NOMO-1 treated with dmso at 0.1 percent for 144 hours (cell line): ENCODE measurements at regions not wholly inside any gene's neighbourhood (a gene's known extent, or its start where the extent isn't known, plus 50 kb on each side); places are given as distances from the start of the nearest gene placed in this dataset.
"Not testable (repeated sequence)": the region's sequence is repeated elsewhere in the genome, so short reads cannot be mapped to it uniquely, and the experiment has no call there.

Experiments used
- DNase-seq: peaks from one replicate; lab custom pipeline; 2025; ENCODE audit not compliant: unreplicated experiment; lab: John Stamatoyannopoulos, UW

DNA sequence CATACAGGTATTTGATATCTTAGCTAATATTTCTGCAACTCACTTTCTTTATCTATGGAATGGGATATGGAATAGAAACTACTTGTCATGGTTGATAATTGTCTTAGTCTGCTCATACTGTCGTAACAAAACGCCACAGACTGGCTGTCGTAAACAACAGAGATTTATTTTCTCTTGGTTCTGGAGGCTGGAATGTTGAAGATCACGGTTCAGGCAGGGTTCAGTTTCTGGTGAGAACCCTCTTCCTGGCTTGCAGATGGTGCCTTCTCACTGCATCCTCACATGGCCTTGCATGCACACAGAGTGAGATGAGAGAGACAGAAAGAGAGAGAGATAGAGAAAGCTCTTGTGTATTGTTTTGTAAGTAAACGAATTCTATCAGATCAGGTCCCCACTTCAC, 332.7 kb upstream of the MAGI2 start:
- DNase-seq = no peak

DNA sequence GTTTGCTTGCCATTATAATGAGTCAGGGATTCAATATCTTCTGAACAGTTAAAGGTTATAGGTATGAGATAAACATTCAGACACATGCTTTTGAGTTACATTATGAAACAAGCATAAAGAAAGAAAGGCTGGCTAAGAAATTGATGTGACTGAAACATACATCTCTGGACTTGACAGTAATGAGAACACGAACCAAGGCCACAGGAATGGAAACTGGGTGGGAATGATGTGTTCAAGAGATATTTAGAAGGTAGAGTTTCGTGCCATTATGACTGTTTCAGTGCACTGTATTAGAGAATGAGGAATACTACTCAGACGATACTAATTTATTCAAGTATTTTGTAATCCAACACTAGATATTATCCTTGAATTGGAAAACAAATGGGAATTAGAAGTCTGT, 332.1 kb upstream of the MAGI2 start:
- no peak for DNase-seq

DNA sequence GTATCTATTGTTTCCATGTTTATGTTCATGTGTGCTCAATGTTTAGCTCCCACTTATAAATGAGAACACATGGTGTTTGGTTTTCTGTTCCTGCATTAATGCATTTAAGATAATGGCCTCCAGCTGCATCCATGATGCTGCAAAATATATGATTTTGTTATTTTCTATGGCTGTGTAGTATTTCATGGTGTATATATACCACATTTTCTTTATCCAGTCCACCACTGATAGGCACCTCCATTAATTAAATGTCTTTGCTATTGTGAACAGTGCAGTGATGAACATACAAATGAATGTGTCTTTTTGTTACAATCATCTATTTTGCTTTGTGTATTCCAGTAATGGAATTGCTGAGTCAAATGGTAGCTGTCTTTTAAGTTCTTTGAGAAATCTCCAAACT, 329.4 kb upstream of the MAGI2 start:
- no peak for DNase-seq

DNA sequence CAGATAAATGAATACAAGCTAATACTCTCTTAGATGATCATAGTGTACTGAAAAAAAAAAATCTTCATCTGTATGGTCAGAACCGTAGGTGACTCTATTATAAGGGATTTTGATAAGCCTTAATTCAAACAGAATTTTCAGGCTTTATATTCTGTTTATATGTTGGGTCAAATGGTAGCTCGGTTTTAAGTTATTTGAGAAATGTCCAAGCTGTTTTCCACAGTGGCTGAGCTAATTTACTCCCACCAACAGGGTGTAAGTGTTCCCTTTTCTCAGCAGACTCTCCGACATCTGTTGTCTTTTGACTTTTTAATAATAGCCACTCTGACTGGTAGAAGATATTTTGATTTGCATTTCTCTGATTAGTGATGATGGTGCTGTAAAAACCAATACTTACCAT, 328.8 kb upstream of the MAGI2 start:
- no peak for DNase-seq

DNA sequence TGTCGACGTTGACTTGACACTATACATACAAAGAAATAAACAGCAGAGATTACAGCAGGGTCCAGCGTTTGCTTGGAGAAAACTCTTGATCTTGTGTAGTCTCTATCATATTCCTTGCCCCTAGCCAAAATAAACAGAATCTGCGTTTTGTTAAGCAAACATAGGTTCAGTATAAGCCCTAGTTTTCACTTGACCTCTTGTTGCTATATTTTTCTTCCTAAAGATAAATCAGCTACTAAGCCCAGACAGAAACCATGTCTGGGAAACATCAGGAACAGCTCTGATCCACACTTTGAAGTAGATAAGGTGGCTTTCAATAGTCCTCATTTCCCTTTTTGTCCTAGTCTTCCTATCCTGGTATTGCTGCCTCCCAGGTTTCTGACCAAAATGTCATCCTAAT, 328.2 kb upstream of the MAGI2 start:
- DNase-seq = no peak

DNA sequence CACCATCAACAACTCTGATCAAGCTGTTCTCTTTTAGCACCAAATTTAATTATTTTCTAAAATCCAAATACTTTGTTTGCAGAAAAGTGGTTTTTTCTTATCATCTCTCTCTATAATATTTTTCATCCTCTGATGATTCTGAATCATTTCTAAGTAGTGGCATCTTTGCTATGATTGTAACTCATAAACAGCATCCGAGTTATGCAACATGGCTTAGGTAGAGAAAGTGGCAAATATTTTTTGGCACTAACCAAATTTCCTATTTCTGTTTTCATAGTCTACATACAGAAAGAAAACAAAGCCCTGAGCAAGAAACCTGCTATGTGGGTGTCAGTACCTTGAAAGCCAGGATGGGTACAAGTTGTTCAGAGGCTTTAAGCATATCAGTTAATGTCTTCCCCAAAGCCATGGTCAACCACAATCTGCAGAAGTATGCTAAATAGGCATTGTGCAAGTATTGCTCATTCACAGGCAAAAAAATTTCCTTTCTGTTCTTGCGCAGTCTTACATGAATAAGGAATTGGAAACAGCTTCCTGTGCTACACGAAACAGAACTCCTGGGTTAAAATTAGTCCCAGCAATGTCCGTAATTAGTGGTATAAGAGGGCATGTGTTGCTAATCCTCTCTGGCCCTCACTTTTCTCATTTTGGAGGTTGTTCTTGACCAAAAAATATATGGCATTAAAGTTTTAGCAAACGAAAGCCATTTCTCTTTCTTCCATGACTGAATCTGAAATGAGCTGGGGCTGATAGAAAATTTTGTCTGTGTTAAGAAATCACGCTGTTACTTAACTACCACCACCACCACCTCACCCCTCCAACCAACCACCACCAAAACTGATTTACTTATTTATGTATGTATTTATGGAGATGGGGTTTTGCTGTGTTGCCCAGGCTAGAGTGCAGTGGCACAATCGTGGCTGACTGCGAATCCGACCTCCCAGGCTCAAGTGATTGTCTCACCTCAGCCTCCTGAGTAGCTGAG, 325.6 kb upstream of the MAGI2 start:
- DNase-seq = peak; percentile 99

DNA sequence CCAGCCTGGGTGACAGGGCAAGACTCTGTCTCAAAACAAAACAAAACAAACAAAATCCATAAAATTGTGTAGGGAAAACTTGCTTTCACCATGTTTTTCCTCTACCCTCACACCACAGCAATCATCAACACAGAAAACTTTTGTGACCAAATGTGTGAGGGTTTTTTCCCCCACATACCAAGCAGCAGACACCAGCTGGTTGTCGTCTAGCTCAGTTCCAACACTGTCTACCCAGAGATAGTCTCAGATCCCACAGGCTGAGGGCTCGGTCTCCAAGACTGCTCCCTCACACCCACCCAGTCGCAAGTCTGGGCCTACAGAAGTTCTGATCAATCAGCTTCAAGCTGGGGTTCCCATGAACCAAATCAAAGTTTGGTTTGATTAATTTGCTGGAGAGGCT, 322.4 kb upstream of the MAGI2 start:
- DNase-seq = no peak

DNA sequence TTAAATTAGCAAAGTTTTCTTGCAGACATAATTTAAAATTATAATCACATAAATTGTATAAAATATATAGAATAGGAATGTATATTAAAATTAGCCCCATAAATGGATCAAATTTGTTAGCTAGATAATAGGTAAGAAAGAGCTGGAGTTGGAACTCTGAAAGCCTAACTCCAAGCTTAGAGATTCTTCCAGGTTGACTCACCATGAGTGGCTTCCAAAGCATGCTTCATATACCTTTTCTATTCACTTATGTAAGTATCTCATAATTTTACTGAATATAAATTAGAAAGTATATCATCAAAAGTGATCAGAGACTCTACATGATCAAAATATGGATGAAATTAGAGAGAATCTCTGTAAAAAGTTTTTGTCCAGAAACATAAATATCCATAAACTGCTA, 320.7 kb upstream of the MAGI2 start:
- DNase-seq = no peak

DNA sequence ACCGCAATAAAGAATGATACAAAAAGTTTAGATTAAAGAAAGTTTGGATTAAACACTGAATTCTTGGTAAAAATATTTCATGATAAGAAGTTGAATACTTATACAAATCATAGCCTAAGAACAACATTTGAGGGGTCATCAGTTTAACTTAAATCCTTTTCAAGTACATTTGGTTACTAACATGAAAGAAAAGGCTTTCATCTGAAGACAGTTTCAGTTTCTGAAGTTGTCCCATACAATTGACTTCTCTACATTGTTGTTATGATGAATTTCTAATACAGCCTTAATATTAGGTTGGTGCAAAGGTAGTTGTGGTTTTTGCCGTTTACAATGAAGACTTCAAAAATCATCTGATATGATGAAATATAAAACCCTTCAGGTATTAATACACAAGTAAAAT, 317.5 kb upstream of the MAGI2 start:
- DNase-seq = no peak

DNA sequence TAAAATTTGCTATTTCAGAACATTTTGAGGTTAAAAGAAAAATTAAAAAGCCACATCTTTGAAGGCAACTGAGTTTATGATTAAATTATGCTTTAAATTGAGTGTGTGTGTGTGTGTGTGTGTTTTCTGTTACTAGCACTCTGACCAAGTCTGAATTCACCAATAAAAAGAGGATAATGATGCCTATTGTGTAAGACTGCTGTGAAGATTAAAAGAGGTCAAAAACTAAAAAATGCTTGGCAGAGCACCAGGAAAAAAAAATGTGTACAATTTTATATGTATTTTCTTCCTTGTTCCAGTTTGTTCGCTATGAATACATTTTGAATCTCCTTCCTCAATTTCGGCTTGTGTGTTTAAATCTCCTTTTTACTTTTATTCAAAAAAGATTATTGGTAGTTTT, 316.6 kb upstream of the MAGI2 start:
- no peak for DNase-seq

DNA sequence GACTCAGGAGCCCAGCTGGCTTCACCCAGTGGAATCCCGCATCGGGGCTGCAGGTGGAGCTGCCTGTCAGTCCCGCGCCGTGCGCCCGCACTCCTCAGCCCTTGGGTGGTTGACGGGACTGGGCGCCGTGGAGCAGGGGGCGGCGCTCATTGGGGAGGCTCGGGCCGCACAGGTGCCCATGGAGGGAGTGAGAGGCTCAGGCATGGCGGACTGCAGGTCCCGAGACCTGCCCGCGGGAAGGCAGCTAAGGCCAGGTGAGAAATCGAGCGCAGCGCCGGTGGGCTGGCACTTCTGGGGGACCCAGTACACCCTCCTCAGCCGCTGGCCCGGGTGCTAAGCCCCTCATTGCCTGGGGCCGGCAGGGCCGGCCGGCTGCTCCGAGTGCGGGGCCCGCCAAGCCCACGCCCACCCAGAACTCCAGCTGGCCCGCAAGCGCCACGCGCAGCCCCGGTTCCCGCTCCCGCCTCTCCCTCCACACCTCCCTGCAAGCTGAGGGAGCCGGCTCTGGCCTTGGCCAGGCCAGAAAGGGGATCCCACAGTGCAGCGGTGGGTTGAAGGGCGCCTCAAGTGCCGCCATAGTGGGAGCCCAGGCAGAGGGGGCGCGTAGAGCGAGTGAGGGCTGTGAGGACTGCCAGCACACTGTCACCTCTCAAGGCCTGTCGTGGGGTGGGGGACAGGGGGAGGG, 314.6 kb upstream of the MAGI2 start:
- not testable (repeated sequence) for DNase-seq

DNA sequence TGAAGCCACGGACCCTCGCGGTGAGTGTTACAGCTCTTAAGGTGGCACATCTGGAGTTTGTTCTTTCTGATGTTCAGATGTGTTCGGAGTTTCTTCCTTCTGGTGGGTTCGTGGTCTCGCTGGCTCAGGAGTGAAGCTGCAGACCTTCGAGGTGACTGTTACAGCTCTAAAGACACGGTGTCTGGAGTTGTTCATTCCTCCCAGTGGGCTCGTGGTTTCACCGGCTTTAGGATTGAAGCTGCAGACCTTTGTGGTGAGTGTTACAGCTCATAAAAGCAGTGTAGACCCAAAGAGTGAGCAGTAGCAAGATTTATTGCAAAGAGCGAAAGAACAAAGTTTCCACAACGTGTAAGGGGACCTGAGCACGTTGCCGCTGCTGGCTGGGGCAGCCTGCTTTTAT, 313.7 kb upstream of the MAGI2 start:
- DNase-seq = not testable (repeated sequence)

DNA sequence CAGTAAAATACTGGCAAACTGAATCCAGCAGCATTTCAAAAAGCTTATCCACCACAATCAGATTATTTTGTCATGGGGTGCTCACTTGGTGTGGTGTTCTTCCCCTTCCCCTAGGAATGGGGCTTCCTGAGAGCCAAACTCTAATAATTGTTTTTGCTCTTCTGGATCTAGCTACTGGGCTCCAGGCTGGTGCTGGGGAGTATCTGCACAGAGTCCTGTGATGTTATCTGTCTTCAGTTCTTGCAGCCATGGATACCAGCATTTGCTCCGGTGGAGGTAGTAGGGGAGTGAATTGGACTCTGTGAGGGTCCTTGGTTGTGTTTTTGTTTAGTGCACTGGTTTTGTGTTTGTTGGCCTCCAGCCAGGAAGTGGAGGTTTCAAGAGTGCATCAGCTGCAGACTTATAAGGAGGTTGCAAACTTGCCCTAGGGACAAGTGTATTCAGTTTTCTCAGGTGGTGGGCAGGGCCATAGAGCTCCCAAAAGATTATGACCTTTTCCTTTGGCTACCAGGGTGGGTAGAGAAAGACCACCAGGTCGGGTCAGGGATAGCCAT, 308.5 kb upstream of the MAGI2 start:
- no peak for DNase-seq

DNA sequence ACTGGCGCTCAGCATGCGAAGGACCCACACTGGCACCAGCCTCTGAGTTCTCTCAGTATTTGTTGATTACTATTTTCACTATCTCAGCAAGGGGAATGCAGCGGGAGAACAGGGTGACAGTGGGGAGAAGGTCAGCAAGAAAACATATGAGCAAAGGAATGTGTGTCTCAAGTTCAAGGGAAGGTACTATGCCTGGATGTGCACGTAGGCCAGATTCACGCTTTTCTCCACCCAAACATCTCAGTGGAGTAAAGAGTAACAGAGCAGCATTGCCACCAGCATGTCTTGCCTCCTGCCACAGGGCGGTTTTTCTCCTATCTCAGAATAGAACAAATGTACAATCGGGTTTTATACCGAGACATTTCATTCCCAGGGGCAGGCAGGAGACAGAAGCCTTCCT, 297.5 kb upstream of the MAGI2 start:
- DNase-seq = not testable (repeated sequence)

DNA sequence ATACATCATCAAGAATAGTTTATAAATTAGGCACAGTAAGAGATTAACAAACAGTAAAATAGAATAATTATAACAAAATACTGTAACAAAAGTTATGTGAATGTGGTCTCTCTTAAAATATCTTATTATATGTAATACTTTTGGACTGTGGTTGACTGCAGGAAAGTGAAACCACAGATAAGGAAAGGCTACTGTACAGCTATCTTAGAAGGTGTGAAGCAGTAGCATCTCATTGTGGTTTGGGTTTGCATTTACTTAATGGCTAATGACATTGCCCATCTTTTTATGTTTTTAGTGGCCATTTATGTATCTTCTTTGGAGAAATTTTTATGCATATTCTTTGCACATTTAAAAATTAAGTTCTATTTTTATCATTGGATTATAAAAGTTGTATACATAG, 296.4 kb upstream of the MAGI2 start:
- DNase-seq = no peak

DNA sequence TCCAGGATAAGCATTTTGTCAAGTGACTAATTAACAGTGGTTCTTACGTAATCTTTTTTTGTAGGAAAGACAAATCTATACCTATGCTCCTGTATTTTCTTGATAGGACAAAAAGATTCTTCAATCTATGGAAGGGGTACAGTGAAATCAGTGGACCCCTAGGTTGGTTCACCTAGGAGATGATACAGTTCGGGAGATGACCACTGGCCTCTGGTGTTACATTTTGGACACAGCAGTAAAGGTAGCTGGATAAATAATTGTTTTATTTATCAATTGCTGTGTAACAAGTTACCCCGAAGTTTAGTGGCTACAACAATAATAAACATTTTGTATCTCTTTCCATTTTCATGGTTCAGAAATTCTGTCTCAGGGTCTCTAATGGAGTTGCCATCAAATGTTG, 288.2 kb upstream of the MAGI2 start:
- no peak for DNase-seq

DNA sequence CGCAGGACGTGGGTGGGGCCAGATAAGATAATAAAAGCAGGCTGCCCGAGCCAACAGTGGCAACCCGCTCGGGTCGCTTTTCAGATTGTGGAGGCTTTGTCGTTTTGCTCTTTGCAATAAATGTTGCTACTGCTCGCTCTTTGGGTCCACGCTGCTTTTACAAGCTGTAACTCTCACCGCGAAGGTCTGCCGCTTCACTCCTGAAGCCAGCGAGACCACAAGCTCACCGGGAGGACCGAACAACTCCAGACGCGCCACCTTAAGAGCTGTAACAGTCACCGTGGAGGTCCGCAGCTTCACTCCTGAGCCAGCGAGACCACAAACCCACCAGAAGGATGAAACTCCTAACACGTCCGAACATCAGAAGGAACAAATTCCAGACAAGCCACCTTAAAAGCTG, 286.6 kb upstream of the MAGI2 start:
- DNase-seq = no peak

DNA sequence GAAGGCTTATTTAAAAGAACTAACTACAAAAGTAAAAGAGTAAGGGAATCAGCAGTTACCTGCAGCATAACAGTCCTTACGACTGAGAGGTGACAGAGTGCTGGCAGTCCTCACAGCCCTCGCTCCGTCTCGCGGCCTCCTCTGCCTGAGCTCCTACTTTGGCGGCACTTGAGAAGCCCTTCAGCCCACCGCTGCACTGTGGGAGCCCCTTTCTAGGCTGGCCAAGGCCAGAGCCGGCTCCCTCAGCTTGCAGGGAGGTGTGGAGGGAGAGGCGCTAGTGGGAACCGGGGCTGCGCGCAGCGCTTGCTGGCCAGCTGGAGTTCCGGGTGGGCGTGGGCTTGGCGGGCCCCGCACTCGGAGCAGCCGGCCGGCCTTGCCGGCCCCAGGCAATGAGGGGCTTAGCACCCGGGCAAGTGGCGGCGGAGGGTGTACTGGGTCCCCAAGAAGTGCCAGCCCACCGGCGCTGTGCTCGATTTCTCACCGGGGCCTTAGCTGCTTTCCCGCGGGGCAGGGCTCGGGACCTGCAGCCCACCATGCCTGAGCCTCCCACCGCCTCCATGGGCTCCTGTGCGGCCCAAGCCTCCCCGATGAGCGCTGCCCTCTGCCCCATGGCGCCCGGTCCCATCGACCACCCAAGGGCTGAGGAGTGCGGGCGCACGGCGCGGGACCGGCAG, 285.7 kb upstream of the MAGI2 start:
- not testable (repeated sequence) for DNase-seq

DNA sequence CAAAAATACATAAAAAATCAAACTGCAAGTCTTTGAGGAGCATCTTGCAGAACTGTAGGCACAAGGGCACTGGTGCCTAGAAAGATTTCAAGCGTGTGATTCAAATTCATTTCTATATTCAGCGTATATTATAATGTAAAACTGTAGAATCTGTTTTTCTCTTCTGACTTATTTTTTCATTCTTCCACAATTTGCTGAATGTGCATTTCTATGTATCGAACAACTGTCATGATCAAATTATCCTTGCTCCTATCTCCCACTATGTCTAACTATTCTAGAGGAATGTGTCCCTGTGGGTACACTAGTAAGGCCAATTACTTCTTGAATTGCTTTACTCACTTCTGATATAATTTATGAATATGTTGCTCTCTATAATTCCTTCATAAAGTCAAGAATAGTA, 283.0 kb upstream of the MAGI2 start:
- DNase-seq = no peak

DNA sequence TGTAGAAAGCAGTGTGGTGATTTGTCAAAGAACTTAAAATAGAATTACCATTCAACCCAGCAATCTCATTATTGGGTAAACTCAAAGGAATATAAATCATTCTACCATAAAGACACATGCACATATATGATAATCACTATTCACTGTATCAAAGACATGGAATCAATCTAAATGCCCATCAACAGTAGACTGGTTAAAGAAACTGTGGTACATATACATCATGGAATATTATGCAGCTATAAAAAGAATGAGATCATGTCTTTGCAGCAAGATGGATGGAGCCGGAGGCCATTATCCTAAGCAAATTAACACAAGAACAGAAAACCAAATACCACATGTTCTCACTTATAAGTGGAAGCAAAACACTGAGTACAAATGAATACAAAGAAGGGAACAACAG, 281.5 kb upstream of the MAGI2 start:
- no peak for DNase-seq

DNA sequence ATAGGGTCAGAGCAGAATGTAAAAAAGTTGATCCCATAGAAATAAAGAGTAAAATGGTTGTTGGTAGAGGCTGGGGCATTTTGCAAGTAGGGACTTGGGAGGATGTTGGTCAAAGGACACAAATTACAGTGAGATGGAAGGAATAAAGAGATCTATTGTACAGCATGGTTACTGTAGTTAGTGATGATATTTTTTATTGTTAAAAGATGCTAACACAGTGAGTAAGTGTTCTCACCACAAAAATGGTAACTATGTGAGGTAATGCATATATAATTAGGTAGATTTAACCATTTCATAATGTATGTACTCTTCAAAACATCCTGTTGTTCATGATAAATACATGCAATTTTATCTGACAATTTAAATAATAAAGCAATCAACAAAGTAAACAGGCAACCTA, 280.7 kb upstream of the MAGI2 start:
- no peak for DNase-seq

DNA sequence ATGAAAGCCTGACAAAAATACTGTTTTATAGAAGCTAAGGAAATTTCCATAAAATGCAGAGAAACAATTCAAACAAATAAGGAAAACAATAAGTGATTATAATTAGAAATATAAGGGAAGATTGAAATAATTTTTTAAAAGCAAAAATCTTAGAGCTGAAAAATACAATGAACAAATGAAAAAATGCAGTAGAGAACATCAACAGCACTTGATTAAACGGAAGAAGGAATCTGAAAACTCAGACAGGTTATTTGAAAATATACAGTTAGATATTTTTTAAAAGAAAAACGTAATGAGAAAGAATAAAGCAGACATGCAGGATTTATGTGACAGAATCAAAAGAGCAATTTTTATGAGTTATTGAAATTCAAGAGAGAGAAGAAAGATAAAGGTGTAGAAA, 279.1 kb upstream of the MAGI2 start:
- no peak for DNase-seq
